NCI-H2227 treated with DMSO at 0.1 percent for 48 hours (cell line): ENCODE measurements at regions not wholly inside any gene's neighbourhood (a gene's known extent, or its start where the extent isn't known, plus 50 kb on each side); places are given as distances from the start of the nearest gene placed in this dataset.
A peak's percentile ranks its signal among the peaks of the same experiment; 100 is the strongest.
"Not testable (repeated sequence)": the region's sequence is repeated elsewhere in the genome, so short reads cannot be mapped to it uniquely, and the experiment has no call there.

Experiments used
- DNase-seq: peaks from one replicate; lab custom pipeline; 2025; lab: John Stamatoyannopoulos, UW

DNA sequence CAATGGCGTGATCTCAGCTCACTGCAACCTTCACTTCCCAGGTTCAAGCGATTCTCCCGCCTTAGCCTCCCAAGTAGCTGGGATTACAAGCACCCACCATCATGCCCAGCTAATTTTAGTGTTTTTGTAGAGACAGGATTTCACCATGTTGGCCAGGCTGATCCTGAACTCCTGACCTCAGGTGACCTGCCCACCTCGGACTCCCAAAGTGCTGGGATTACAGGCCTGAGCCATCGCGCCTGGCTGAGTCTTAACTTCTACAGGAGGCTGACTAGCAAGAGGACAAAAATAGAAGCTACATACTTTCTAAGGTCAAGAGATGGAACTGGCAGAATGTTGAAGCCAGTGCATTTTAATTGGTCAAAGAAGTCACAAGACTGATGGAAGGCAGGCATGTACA, 2296.2 kb upstream of the RAG2 start:
- not testable (repeated sequence) for DNase-seq

- no peak for DNase-seq
Measured at GRCh38 chr11:38884145-38884865, 2286.3 kb upstream of the RAG2 start.

DNA sequence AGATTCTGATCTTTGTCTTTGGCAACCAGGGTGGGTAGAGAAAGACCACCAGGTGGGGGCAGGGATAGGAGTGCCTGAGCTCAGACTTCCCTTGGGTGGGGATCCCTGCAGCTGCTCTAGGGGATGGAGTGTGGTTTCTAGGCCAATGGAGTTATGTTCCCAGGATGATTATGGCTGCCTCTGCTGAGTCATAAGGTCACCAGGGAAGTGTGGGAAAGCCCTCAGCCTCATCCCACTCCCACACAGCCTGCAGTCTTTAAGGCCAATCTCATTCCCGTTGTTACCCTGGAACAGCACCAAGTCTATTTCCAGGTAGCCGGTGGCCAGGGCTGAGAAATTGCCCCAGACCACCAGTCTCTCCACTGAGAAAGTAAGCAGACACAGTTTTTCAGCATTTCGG, 2269.3 kb upstream of the RAG2 start:
- DNase-seq, result no peak

DNA sequence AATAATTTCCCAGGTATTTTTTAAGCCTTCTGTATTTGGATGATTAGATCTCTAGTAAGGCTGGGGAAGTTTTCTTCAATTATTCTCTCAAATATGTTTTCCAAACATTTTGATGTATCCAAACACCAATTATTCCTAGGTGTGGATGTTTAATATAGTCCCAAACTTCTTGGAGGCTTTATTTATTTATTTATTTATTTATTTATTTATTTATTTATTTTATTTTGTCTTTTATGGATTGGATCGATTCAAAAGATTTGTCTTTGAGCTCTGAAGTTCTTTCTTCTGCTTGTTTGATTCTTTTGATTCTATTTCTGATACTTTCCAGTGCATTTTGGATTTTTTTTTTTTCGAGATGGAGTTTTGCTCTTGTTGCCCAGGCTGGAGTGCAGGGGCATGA, 2267.9 kb upstream of the RAG2 start:
- DNase-seq, result no peak

GRCh38 chr11:38842991-38843390, 2245.0 kb upstream of the RAG2 start:
- no peak for DNase-seq

GRCh38 chr11:38839071-38839470, 2241.0 kb upstream of the RAG2 start:
- DNase-seq, result no peak

- peak; percentile 93 for DNase-seq
Measured at GRCh38 chr11:38835966-38836365, 2237.9 kb upstream of the RAG2 start.

- no peak for DNase-seq
Measured at GRCh38 chr11:38824573-38824972, 2226.5 kb upstream of the RAG2 start.

- DNase-seq, result not testable (repeated sequence)
Measured at GRCh38 chr11:38821786-38822185, 2223.8 kb upstream of the RAG2 start.

DNA sequence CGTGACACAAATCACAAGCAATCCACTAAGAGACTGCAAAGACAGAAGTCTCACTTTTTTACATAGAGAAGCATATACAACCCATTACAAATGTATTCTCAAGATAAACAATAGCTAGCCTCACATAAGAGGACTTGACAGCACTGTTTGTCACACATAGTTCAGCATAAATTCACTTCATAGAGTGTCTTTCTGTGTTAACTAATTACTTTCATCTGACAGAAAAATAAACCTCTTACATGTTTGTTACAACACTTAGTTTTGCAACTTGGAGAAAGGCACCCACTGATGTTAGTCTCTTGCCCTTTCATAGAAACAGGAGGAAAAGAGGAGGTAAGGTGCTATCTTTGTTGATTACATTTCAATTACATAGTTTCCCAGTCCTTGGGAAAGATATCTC, 2221.9 kb upstream of the RAG2 start:
- DNase-seq, result peak; percentile 56

DNA sequence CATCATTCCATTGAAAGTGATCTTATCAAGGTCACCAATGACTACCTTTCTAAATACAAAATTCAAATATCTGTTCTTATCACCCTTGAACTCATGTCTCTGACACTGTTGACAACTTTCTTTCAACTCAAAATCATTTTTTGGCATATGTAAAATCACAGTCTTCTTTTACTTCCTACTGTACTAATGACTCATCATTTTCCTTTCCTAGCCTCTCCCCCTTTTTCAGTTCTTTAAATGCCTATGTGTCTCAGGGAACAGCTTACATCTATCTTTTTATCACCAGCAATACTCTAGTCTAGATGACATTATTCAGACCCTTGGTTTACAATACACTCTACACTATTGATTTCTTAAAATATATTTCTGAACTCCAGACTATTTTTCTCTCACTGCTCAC, 2220.7 kb upstream of the RAG2 start:
- DNase-seq, result no peak

GRCh38 chr11:38814670-38815069, 2216.6 kb upstream of the RAG2 start:
- DNase-seq, result no peak

GRCh38 chr11:38809521-38809920, 2211.5 kb upstream of the RAG2 start:
- DNase-seq, result no peak

GRCh38 chr11:38796281-38796680, 2198.2 kb upstream of the RAG2 start:
- DNase-seq, result no peak

DNA sequence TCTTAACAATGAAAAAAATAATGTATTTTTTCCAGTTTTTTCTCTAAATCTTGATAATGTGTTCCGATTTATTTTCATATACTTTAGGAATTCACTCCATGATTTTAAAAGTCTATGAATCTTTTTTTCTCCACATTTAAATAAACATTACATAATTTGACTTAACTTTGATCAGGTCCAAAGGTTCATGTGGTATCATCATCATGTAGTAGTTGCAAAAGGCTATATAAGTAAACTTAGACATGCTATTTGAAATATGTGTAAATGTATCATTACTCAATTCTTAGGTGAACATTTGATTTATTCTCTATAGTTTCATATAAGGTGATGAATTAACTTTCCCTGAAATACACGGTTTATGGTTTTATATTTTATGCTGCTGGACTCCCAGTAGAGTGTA, 2197.0 kb upstream of the RAG2 start:
- no peak for DNase-seq

DNA sequence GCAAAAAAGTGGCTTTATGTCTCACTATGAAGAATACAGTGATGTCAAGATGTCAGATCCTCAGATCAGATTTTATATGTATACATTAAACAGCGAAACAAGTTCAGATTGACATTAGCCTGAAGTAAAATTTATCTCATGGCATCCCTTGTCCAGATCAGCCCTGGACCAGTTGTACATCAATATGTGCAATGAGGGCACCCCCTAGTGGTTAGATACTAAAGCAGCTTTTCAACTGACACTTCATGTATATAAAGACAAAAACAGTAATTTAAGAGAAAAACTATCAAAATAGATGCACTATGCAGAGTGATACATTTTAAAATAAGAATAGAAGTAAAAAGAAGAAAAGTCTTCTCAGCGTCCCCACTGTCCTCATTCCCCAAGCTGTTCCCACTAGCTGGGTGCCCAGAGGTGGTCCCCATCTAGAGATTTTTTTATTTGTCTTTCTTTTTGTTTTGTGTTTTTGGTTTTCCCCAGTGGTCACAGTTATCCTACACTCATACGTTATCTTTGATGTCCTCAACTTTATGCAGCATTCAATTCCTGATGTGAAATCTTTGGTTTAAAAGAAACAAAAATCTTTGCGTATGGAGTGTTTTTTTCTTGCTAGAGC, 2193.4 kb upstream of the RAG2 start:
- DNase-seq, result peak; percentile 80

DNA sequence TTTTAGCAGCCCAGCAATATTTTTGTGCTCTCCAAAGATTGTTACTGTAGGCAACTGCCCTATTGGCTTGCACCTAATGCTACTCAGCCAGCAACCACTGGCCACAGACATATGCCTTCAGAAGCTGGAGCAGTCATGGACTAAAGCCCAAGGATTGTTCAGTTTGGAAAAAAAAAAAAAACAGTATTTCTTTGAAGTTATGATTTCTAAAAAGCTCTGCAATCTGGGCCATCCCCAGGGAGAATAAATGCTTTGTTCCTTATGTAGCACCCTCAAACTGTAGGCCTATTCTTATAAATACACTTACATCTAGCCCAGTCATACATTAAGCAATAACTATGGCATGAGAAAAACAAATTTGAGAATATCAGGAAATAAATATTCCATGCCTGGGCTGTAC, 2190.5 kb upstream of the RAG2 start:
- DNase-seq, result no peak

DNA sequence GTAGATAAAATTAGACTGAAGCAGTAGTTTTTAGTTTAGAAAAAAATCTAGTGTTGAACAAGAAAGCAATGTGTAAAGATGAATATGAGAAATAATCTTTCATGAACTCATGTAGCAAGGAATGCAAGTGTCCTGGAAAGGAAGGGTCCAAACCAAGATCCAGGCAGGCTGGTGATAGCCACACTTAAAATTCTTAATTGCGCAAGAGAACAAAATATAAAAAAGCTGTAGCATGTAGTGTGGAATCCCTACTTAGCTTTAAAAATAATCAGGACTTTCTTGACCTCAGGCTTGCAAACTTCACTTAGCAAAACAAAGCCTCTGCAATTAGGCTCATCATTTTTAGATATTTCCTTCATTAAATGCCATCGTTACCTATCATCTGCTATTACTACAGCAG, 2186.1 kb upstream of the RAG2 start:
- DNase-seq, result no peak

GRCh38 chr11:38766796-38767195, 2168.8 kb upstream of the RAG2 start:
- no peak for DNase-seq

- DNase-seq, result no peak
Measured at GRCh38 chr11:38759394-38759793, 2161.4 kb upstream of the RAG2 start.

DNA sequence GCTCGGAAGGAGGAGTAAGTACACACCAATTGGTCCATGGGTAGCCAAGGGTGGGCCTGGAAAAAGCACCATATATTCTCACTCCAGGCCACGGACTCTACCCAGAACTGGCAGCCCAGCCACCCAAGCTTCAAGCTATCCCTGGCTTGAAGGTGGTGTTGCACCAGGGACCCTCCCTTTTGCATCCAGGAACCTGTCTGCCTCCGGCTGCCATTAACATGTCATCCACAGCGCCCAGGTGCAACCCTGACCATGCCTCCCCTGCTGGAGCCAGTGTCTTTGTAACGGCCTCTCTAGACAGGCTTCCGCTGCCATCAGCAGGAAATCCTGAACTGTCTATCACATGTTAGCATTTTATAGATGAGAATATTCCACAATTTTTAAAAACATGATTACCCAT, 2158.5 kb upstream of the RAG2 start:
- no peak for DNase-seq

DNA sequence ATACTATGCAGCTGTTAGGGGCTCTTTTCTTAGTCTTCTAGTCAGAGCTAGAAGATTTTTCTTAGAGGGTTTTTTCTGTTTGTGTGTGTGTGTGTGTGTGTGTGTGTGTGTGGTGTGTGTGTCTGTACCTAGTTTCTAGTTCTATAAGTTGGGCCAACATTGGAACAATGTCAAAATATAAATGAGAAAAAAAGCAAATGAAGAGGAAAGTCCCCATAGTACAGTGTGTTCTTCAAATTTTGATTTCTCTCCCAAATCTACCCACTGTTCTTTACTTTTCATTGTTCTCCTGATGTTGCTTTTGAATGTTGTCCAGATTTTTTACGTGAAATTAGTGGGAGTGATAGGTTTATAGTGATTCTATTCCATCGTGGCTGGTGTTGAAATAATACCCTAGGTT, 2153.4 kb upstream of the RAG2 start:
- no peak for DNase-seq

GRCh38 chr11:38746516-38746915, 2148.5 kb upstream of the RAG2 start:
- not testable (repeated sequence) for DNase-seq

DNA sequence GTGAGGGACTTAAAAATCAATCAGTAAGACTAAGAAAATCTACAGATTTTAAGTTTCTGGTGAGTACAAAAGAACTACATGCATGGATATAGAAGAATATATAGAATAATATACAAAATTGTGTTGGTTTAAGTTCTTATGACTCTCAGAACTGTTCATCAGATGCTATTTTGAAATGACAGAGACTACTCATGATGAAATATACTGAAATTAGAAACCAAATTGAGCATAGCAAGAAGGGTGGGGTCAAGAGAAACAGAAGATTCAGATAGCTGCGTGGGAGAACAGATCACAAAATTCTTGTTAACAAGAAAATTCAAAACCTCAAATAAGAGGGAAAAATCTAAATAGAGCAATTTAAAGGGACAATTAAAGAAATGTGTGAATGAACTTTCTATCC, 2125.3 kb upstream of the RAG2 start:
- no peak for DNase-seq
